HG02938 (cell line): ENCODE measurements at regions not wholly inside any gene's neighbourhood (a gene's known extent, or its start where the extent isn't known, plus 50 kb on each side); places are given as distances from the start of the nearest gene placed in this dataset.
"Not testable (repeated sequence)": the region's sequence is repeated elsewhere in the genome, so short reads cannot be mapped to it uniquely, and the experiment has no call there.

Experiments
- ATAC-seq: cut with Tn5 transposase; IDR thresholded peaks from one replicate; pipeline ENCODE4 v1.9.1; 2021; ENCODE audit warnings: mild to moderate bottlenecking, moderate library complexity; ENCODE audit not compliant: unreplicated experiment

GRCh38 chr14:105748204-105748578, 221.8 kb downstream of the TMEM121 start:
- ATAC-seq = no peak

DNA sequence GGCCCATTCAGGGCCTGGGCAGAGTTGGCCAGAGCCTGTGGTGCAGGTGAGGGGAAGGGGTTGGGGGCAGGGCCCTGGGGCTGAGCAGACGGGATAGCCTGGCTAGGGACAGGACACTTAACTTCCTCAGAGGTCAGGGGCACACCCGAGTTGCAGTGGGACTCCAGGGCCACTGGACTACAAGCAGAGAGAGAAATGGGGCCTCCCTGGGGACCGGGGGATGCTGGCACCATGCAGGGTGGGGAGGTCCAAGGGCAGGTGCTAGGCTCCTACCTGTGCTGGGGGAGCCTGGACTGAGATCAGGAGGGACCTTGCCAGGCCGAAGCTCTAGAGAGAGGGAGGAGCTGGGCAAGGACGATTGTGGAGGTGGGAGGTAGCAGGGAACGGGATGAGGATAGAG, 222.3 kb downstream of the TMEM121 start:
- not testable (repeated sequence) for ATAC-seq

DNA sequence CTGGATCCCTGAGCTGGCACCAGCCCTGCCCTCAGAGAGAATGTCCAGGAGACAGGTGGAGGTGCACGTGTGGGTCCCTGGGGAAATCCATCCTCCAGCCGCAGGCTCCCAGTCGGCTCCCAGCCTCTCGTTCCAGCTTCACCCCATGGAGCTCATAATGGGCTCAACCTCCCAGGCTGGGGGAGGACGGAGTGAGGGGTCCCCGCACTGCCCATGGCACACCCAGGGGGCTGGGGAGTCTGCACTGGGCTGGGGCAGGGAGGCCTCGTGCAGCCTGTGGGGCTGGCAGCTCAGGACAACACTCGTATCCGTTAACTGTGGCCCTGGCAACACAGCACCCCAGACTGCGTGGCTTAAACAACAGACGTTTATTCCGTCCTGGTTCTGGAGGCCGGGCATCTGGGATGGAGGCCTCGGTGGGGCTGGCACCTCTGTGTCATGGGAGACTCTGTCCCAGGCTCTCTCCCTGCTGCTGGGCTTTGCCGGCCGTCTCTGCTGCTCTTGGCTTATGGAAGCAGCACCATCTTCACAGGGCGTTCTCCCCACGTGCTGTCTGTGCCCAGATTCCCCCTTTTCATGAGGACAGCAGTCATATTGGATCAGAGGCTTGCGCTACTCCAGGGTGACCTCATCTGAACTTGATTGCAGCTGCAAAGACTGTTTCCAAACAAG, 223.6 kb downstream of the TMEM121 start:
- not testable (repeated sequence) for ATAC-seq

DNA sequence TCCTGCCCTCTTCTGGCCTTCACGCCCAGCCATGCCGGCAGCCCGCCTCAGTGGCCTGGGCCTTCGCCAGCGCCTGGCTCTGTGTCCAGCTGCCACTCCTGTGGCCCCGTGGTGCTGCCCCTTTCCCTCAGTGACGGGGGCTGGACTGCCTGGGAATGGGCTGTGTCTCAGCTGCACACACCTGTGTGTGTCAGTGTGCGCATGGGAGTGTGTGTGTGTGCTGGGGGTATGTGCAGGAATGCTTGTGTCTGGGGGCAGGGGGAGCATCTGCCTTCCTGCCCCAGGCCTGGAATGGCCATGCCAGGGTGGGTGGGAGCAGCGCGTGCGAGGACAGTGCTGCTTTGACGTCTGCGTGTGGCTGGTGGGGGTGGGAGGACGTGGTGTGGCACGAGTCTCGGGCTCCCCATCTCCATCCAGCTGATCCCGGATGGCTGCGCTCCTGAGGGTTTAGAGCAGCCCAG, 224.9 kb downstream of the TMEM121 start:
- ATAC-seq = not testable (repeated sequence)

GRCh38 chr14:105752420-105752819, 226.0 kb downstream of the TMEM121 start:
- ATAC-seq = not testable (repeated sequence)

DNA sequence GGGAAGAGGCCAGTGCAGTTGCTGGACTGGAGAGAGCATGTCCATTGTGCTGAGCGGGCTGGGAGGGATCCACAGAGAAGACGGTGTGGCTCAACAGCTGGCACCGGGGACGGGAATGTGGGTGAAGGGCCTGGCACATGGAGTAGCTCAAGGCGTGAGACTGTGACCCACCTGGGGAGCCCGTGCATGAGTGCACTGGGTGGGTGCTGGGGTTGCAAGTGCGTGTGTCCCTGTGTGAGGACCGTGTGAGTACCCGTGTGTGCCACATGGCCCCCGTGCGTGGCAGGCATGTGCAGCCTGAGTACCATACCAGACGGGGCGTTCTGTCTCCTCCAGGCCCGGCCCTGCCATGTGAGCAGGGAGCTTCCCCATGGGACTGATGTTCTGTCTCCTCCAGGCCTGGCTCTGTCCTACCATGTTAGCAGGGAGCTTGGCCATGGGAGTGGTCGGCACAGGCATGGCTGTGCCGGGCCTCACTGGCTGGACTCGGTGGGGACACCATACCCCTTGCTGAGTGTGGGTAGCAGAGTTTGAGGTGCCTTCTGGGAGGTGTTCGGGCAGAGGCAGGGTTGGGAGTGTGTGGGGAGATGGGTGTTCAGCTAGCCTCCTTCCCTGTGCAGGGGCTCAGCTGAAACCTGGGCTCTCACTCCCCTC, 234.4 kb downstream of the TMEM121 start:
- ATAC-seq = no peak

DNA sequence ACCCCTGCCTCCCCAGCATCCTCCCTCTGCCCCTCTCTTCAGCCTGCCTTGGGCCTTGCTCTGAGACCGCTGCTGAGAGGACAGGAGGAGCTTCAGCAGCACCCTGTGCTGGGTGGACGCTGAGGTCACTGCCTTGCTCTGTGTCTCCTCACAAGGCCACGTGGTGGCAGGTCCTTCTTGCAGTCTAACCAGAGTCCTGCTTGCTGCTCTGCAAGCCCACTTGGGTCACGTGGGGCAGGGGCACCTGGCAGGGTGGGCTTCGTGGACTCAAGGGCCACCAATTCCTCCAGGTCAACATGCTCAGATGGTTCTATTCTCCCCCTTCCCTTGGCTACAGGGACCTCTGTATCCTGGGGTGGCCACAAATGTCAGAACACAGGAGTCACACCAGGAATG, 235.0 kb downstream of the TMEM121 start:
- ATAC-seq = not testable (repeated sequence)

GRCh38 chr14:105761842-105762241, 235.5 kb downstream of the TMEM121 start:
- ATAC-seq = no peak

DNA sequence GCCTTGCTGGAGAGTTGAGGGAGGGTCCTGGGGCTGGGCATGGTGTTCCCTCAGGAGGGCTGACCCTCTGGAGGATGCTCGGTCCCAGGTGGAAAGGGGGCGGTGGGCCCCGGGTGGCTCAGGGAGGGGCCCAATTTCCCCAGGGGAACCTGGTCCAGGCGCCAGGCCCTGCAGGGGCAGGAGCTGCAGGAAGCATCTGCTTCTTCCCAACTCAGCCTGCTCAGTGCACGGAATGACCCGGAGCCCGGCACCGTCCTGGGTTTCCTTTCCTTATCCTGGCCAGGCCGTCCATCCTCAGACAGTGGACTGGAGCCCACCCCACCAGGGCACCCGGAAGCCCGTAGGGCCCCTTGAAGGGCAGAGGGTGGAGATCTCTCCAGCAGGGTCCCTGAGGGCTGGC, 235.9 kb downstream of the TMEM121 start:
- not testable (repeated sequence) for ATAC-seq

DNA sequence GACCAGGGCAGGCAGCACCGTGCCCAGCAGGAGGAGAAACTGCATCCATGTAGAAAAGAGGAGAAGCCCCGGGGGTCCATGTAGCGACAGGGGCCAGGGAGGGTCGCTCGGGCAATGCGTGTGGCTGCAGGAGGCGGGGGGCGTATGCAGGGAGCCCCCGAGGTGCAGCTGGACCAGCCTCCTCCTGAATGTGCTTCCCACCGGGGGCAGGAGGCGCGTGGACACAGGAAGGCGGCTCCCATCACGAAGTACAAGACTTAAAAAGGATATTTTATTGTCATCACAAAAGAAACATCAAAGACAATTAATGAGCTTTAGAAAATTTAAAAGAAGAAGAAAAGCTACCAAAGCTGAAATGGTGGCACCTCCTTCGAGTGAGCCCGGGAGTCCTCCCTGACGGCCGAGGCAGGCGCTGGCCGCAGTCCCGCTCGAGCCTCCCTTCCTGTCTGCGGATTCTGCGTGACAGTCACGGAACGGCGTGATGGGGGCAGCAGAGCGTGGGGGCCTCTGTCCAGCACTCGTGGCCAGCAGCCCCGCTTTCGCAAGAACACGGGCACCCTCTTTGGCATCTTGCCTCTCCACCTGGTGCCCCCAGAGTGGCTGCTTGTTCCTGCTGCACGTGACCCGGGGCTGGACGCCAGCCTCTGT, 238.0 kb downstream of the TMEM121 start:
- ATAC-seq = not testable (repeated sequence)

- ATAC-seq = not testable (repeated sequence)
These were observed 238.9 kb downstream of the TMEM121 start for GRCh38 chr14:105765072-105765825.

DNA sequence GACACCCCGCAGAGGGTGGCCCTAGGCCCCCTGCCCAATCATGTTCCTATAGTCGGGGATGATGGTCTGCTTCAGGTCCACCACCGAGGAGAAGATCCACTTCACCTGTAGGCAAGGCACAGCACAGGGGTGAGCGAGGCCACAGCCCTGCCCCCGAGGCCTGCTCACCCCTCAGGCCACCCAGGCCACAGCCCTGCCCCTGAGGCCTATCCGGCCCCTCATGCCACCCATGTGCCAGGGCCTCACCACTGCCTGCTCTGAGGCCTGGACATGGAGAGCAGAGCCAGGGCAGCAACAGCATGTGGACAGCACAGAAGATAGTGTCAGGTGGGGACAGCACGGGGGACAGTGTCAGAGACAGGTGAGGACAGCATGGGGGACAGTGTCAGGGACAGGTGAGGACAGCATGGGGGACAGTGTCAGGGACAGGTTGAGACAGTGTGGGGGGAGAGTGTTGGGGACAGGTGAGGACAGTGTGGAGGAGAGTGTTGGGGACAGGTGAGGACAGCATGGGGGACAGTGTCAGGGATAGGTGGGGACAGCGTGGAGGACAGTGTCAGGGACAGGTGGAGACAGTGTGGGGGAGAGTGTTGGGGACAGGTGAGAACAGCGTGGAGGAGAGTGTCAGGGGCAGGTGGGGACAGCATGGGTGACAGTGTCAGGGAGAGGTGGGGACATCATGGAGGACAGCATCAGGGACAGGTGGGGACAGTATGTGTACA, 239.7 kb downstream of the TMEM121 start:
- no peak for ATAC-seq

GRCh38 chr14:105767315-105767714, 240.9 kb downstream of the TMEM121 start:
- no peak for ATAC-seq

DNA sequence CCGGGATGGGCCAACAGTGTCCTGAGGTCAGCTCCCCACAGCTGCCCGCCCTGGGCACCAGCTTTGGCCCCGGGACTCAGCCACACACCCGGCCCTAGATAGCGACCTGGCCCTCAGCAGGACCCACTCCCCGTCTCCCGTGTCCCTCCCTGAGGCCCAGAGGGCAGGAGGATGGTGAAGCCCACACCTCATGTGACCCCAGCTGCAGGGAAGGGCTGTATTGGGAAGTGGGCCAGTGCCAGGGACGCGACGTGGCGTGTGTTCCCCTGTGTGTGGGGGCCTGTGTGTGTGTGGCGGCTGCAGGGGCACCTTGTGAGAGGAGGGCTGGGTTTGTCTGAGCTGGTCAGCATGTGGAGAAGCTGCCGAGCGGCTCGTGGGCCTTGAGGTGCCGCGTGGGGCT, 241.7 kb downstream of the TMEM121 start:
- ATAC-seq = not testable (repeated sequence)

DNA sequence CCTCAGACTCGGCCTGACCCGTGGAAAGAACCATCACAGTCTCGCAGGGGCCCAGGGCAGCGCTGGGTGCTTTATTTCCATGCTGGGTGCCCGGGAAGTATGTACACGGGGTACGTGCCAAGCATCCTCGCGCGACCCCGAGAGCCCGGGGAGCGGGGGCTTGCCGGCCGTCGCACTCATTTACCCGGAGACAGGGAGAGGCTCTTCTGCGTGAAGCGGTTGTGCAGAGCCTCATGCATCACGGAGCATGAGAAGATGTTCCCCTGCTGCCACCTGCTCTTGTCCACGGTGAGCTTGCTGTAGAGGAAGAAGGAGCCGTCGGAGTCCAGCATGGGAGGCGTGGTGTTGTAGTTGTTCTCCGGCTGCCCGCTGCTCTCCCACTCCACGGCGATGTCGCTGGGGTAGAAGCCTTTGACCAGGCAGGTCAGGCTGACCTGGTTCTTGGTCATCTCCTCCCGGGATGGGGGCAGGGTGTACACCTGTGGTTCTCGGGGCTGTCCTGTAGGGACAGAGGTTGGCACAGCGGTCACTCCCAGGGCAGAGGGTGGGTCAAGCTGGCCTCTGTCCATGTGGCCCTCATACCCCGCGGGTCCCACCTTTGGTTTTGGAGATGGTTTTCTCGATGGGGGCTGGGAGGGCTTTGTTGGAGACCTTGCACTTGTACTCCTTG, 242.8 kb downstream of the TMEM121 start:
- not testable (repeated sequence) for ATAC-seq

DNA sequence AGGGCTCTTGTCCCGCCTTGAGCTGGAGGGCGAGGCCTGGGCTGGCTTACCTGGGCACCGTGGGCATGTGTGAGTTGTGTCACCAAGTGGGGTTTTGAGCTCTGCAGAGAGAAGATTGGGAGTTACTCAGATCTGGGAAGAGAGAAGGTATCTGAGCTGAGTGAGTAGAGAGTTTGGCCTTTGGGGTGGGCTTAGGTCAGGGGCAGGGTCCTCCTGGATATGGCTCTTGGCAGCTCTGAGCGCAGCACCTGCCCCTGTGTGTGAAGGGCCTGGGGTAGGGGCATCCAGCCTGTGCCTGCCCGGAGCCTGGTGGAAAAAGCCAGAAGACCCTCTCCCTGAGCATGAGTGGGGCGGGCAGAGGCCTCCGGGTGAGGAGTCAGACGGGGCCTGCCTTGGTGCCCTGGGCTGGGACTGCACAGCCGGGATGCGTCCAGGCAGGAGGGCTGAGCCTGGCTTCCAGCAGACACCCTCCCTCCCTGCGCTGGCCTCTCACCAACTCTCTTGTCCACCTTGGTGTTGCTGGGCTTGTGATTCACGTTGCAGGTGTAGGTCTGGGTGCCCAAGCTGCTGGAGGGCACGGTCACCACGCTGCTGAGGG, 244.3 kb downstream of the TMEM121 start:
- not testable (repeated sequence) for ATAC-seq

DNA sequence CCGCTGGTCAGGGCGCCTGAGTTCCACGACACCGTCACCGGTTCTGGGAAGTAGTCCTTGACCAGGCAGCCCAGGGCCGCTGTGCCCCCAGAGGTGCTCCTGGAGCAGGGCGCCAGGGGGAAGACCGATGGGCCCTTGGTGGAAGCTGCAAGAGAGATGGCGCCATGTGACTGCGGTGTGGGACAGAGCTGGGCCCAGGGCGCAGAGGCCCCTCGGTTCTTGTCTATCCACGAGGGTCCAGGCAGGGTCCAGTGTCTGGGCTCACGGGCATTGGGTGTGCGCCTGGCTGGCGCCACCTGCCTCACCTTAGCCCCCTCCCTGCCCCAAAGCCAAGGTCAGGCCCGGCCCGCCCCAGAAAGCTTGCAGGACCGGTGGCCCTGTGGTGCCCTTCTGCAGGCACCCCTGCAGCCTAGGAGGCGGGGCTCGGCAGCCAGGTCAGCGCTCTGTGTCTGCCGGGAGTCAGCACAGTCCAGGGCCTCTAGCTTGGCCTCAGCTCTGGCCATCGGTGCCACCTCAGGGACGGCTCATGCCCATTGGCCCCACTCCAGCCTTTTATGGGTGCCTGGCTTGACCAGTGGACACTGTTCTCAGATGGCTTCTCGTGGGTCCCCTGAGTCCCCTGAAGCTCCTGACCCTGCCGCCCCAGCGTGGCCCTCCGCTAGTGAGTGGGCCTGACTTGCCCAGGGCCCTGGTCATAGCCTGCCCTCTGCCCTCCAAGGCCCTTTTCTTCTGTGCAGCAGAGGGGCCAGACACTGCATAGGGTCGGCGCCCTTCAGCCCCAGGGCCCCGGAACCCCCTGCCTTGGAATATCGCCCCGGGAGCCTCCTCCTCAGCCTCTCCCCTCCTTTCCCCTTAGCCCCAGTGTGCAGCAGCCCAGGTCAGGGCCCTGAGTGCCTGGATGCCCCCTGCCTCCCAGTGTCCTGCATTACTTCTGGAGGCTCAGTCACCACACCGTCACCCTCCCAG, 245.2 kb downstream of the TMEM121 start:
- not testable (repeated sequence) for ATAC-seq

DNA sequence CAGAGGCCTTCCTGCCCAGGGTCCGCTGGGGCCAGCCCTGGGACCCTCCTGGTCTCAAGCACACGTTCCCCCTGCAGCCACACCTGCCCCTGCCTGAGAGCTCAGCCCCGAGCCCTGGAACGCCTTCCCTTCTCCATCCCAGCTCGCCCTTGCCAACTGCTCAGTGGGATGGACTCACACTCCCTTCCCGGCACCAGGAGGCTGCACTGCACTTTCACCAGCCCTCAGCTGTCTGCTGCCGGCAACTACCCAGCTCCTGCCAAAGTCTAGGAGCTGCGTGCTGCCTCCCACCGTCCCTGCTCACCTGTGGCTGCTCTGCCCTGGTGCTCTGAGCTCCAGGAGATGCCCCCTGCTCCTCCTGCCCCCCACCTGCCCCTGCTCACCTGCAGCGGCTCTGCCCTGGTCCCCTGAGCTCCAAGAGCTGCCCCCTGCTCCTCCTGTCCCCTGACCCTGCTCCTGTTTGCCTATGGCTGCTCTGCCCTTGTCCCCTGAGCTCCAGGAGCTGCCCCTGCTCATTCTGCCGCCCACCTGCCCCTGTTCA, 246.4 kb downstream of the TMEM121 start:
- not testable (repeated sequence) for ATAC-seq
